ENCODE measurements at regions not wholly inside any gene's neighbourhood (a gene's known extent, or its start where the extent isn't known, plus 50 kb on each side); places are given as distances from the start of the nearest gene placed in this dataset.

GRCh38 chr5:98415663-98416062 is 357.8 kb upstream of the RGMB start:
- DNase-seq (ENCODE audit: low read depth): no peak
- H3K4me3 ChIP-seq (ENCODE audit: low read depth, low read length): no peak overlapping the region
- in situ Hi-C loops (cut with HindIII; ENCODE audit: low sequenced_read_pairs): no loop called here
- TF ChIP-seq CTCF (IDR thresholded peaks at IDR 0.05; ENCODE audit: low read depth, low read length, missing control alignments): no peak

GRCh38 chr5:98416541-98416940 is 356.9 kb upstream of the RGMB start:
- no peak for DNase-seq (ENCODE audit: low read depth)
- in situ Hi-C loops (cut with HindIII; ENCODE audit: low sequenced_read_pairs): no loop called here
- no peak for TF ChIP-seq CTCF (IDR thresholded peaks at IDR 0.05; ENCODE audit: low read depth, low read length, missing control alignments)
- H3K4me3 ChIP-seq (ENCODE audit: low read depth, low read length): no peak overlapping the region

GRCh38 chr5:98419825-98420224 is 353.6 kb upstream of the RGMB start:
- in situ Hi-C loops (cut with HindIII; ENCODE audit: low sequenced_read_pairs): no loop called here
- DNase-seq (ENCODE audit: low read depth): no peak
- no peak overlapping the region for H3K4me3 ChIP-seq (ENCODE audit: low read depth, low read length)
- TF ChIP-seq CTCF (IDR thresholded peaks at IDR 0.05; ENCODE audit: low read depth, low read length, missing control alignments): no peak

- no peak for TF ChIP-seq CTCF (IDR thresholded peaks at IDR 0.05; ENCODE audit: low read depth, low read length, missing control alignments)
- no peak overlapping the region for H3K4me3 ChIP-seq (ENCODE audit: low read depth, low read length)
- no peak for DNase-seq (ENCODE audit: low read depth)
- in situ Hi-C loops (cut with HindIII; ENCODE audit: low sequenced_read_pairs): no loop called here
Measured at GRCh38 chr5:98424681-98425450, 348.6 kb upstream of the RGMB start.

- DNase-seq (ENCODE audit: low read depth): no peak
- in situ Hi-C loops (cut with HindIII; ENCODE audit: low sequenced_read_pairs): no loop called here
- no peak for TF ChIP-seq CTCF (IDR thresholded peaks at IDR 0.05; ENCODE audit: low read depth, low read length, missing control alignments)
- no peak overlapping the region for H3K4me3 ChIP-seq (ENCODE audit: low read depth, low read length)
Measured at GRCh38 chr5:98425640-98426039, 347.8 kb upstream of the RGMB start.

- DNase-seq (ENCODE audit: low read depth): peak; percentile 94
- in situ Hi-C loops (cut with HindIII; ENCODE audit: low sequenced_read_pairs): no loop called here
- no peak overlapping the region for H3K4me3 ChIP-seq (ENCODE audit: low read depth, low read length)
- no peak for TF ChIP-seq CTCF (IDR thresholded peaks at IDR 0.05; ENCODE audit: low read depth, low read length, missing control alignments)
Measured at GRCh38 chr5:98428806-98429205, 344.7 kb upstream of the RGMB start.

All from astrocyte of the cerebellum (primary cell).